K562 (cell line): ENCODE measurements at regions not wholly inside any gene's neighbourhood (a gene's known extent, or its start where the extent isn't known, plus 50 kb on each side); places are given as distances from the start of the nearest gene placed in this dataset.

Experiments
- CHD4 ChIP-seq: fragments of 200-600 bp; sonication (generic); IDR thresholded peaks from 3 replicates; pipeline ENCODE4 v1.6.1; 2012; ENCODE audit warnings: low read depth, mild to moderate bottlenecking, mixed read lengths, low read length, inconsistent platforms; ENCODE audit not compliant: insufficient read depth, insufficient replicate concordance, poor library complexity, severe bottlenecking
- ZFP1 ChIP-seq: fragments of 450-650 bp; formaldehyde crosslinking; IDR thresholded peaks from 2 replicates; pipeline ENCODE4 v1.4.0; 2020; ENCODE audit warnings: mild to moderate bottlenecking, mixed read lengths
- ZNF217 ChIP-seq: sonication (generic); formaldehyde crosslinking; IDR thresholded peaks from 2 replicates; pipeline ENCODE4 v1.8.0; 2022; ENCODE audit warnings: mild to moderate bottlenecking, missing genetic modification reagents
- ZNF263 ChIP-seq: sonication (generic); formaldehyde crosslinking; IDR thresholded peaks from 2 replicates; pipeline ENCODE4 v1.8.0; 2022; ENCODE audit warnings: mild to moderate bottlenecking, missing genetic modification reagents, borderline replicate concordance
- ZNF586 ChIP-seq: fragments of 450-650 bp; formaldehyde crosslinking; conservative IDR thresholded peaks from 2 replicates; pipeline ENCODE4 v1.4.0; 2020; ENCODE audit warnings: mild to moderate bottlenecking, moderate library complexity
- ZNF695 ChIP-seq: fragments of 450-650 bp; formaldehyde crosslinking; IDR thresholded peaks from 2 replicates; pipeline ENCODE4 v1.4.0; 2020; ENCODE audit warnings: mild to moderate bottlenecking, moderate library complexity
- TF ChIP-seq, protein P1 (sequence below): fragments of 250-450 bp; sonication (Bioruptor Pico); IDR thresholded peaks from 2 replicates; pipeline ENCODE4 v1.5.0; 2021; ENCODE audit warnings: mild to moderate bottlenecking, moderate library complexity
- TF ChIP-seq, protein P2 (sequence below), 2 experiments: fragments of 450-650 bp; IDR thresholded peaks; 2 replicates each; pipeline ENCODE4 v1.6.1; 2016
- TF ChIP-seq, protein P3 (sequence below), 2 experiments: fragments of 250-450 bp in 1 of 2; fragments of 450-650 bp in 1 of 2; sonication (Bioruptor Pico) in 1 of 2; IDR thresholded peaks; 2 replicates each; pipeline versions ENCODE4 v1.6.1 to v1.8.0; 2016 to 2021; ENCODE audit warnings: mild to moderate bottlenecking in 2 of 2, moderate library complexity in 2 of 2, missing compliant biosample characterization in 1 of 2, missing genetic modification characterization in 1 of 2
- TF ChIP-seq, protein P4 (sequence below), 2 experiments: fragments of 450-650 bp in 1 of 2; sonication (generic) in 1 of 2; formaldehyde crosslinking; conservative IDR thresholded peaks; 2 replicates each; pipeline versions ENCODE4 v1.4.0 to v1.8.1; 2020 to 2022; ENCODE audit warnings: mild to moderate bottlenecking in 1 of 2, missing genetic modification reagents in 1 of 2

DNA sequence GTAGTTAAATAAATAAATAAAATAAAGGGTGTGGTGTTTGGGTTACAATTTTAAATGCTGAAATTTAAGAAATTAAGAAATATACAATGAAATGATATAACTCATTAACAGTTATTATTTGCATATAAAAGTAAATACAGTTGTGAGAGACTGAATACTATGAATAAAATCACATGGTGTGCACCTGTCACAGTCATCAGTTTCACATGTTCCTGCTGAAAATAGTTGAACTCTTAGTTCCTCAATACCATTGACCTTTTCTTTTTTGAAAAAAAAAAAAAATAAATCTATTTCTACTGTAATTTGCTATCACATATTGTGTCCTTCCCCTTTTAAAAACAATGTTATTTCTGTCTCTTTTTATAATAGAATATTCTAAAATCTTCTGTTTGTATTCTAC, 130.9 kb upstream of the CHD1 start (continued):
- TF ChIP-seq, protein P1, sequence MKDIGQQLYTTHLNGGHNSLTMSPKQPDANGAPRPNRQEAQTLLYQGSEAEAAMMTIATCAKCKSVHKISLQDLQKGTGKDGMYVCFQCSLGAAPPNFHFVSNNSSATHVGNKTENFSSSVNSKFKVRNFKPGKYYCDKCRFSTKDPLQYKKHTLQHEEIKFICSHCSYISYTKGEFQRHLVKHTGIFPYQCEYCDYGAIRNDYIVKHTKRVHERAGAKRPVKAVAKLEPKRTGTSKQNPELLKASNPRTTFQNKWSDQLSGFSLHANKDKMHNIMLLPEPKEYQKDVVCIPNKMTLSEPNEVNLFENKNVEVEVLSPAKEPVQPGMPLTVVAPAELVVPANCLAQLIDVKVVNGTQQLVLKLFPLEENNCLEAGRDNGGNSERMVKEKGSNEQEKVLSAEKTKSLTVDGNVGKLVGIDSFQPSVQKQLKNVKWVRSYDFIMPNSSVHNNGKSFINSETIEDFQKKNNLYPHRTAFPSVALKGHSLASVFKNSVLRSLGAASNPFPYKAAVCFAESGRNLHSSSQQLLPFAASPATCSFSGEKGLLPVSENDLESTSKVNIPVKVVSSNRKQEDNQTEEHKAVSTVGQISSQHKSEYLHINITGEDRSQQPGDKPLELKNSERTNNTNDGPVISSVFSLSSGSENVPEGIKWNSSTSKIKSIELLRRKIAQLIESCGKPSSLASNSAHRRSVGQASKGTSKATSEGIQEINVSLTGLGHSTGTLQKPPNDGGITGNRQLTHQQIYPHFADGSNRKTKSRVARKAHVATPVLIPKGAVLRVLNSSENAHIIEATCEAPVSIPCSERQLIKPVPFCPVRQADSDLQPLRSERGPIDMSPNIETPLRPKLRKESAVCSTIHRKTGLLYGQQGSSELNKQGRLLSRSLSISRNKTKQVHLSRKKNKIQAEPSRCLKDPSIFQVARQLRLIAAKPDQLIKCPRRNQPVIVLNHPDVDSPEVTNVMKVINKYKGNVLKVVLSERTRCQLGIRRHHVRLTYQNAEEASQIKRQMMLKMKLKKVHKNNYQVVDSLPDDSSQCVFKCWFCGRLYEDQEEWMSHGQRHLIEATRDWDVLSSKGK, result no peak
- TF ChIP-seq, protein P2, sequence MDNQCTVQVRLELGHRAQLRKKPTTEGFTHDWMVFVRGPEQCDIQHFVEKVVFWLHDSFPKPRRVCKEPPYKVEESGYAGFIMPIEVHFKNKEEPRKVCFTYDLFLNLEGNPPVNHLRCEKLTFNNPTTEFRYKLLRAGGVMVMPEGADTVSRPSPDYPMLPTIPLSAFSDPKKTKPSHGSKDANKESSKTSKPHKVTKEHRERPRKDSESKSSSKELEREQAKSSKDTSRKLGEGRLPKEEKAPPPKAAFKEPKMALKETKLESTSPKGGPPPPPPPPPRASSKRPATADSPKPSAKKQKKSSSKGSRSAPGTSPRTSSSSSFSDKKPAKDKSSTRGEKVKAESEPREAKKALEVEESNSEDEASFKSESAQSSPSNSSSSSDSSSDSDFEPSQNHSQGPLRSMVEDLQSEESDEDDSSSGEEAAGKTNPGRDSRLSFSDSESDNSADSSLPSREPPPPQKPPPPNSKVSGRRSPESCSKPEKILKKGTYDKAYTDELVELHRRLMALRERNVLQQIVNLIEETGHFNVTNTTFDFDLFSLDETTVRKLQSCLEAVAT (IDR thresholded peaks at IDR 0.05), result no peak
- TF ChIP-seq ZNF695 (CRISPR knock-in tag), result no peak
- no peak for TF ChIP-seq ZFP1 (CRISPR knock-in tag)
- TF ChIP-seq, protein P3, sequence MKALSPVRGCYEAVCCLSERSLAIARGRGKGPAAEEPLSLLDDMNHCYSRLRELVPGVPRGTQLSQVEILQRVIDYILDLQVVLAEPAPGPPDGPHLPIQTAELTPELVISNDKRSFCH (CRISPR knock-in tag; IDR thresholded peaks at IDR 0.05), result no peak
- TF ChIP-seq, protein P3 (tag; IDR thresholded peaks at IDR 0.05), result no peak
- TF ChIP-seq CHD4, result no peak
- TF ChIP-seq, protein P4, sequence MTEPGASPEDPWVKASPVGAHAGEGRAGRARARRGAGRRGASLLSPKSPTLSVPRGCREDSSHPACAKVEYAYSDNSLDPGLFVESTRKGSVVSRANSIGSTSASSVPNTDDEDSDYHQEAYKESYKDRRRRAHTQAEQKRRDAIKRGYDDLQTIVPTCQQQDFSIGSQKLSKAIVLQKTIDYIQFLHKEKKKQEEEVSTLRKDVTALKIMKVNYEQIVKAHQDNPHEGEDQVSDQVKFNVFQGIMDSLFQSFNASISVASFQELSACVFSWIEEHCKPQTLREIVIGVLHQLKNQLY (CRISPR knock-in tag; conservative IDR thresholded peaks at IDR 0.05), result no peak
- TF ChIP-seq ZNF263 (CRISPR knock-in tag), result no peak
- no peak for TF ChIP-seq ZNF217 (CRISPR knock-in tag)
- TF ChIP-seq ZNF586, result no peak
